Loucy (cell line): ENCODE measurements at regions not wholly inside any gene's neighbourhood (a gene's known extent, or its start where the extent isn't known, plus 50 kb on each side); places are given as distances from the start of the nearest gene placed in this dataset.

Experiments used
- CTCF ChIP-seq: fragments of 200-600 bp; sonication (generic); conservative IDR thresholded peaks from 2 replicates; pipeline ENCODE4 v1.5.1; 2014; ENCODE audit warnings: mild to moderate bottlenecking, antibody characterized with exemption, low read length
- EZH2phosphoT487 ChIP-seq: fragments of 200-600 bp; IDR thresholded peaks from 2 replicates; pipeline ENCODE4 v1.6.1; 2018; ENCODE audit warnings: antibody characterized with exemption, mild to moderate bottlenecking, moderate library complexity, borderline replicate concordance

DNA sequence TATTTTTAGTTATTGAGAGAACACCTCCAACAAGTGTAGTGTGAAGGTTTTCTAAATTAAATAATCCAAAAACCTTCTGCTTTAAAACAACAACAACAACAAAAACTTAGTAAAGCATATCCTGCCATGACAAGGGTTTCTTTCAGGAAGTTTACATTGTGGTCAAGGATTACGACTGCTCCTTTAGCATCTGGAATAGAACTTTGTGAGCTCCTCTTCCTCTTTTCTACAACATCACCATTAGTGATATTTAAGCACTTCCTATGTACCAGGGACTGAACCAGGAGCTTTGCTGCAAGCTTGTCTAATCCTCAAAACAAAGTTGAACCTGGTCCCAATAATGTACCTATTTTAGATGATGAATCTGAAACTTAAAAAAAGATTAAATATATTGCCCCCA, 315.4 kb upstream of the KITLG start:
- TF ChIP-seq CTCF, result no peak
- no peak for TF ChIP-seq EZH2phosphoT487
